ENCODE measurements at regions not wholly inside any gene's neighbourhood (a gene's known extent, or its start where the extent isn't known, plus 50 kb on each side); places are given as distances from the start of the nearest gene placed in this dataset.

DNA sequence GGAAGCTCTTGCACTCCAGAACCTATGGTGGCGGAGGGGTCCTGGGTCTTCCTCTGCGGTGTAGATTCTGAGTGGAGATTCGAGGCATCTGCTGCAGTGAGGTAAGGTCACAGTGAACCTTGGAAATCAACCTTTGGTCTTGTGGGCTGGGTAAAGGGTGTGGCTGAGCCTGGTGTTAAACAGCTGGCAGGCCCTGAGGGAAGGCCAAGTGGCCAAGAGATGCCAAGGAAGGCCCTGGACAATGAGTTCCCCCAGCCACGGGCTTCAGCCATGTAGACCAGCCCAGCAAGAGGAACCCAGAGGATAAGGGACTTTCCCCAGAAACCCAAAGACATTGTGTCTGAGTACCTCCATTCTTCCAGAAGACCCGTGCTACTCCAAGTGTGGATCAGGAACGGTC lies 137.2 kb upstream of the ETS2 start:
- H2AFZ ChIP-seq (replicated peaks), result no peak overlapping the region

DNA sequence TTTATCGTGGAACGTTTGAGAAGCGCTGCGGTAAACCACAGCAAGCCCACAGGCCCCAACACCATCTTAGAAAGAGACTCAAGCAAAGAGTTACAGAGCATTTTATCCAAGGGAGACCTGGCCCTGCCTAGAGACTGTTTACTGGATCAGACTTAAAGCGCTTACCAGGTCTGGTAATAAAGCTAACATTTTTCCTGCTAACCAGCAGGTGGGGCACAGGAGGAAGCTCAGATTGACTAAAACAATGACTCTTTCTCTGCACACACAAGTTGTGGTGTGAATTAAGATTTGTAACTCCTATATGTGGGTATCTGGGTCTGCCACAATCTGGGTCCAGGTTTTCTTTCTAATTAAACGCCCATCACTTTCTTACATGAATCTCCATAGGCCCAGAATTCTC lies 136.5 kb upstream of the ETS2 start:
- Histone ChIP-seq H3K27me3 (peaks cover 1% of the 10 kb centered on the region), H3K4me1 (no peaks in the 10 kb centered on the region), H2AFZ (replicated peaks) (no peak overlapping the region), H3K27ac (no peak overlapping the region), H3F3A (ENCODE audit: low read depth) (no peaks in the 10 kb centered on the region), H3K9me3 (ENCODE audit: low read depth) (no peaks in the 10 kb centered on the region), H3K9ac (no peak overlapping the region), H4K20me1 (ENCODE audit: low read depth) (no peaks in the 10 kb centered on the region), H3K4me2 (no peak overlapping the region), H3K4me3 (no peak overlapping the region), H3K36me3 (no peaks in the 10 kb centered on the region), H3K79me2 (ENCODE audit: low read depth) (no peaks in the 10 kb centered on the region)
- H3K27me3 Mint-ChIP-seq (ENCODE audit: insufficient read depth, low read depth), result peaks cover 11% of the 10 kb centered on the region
- H3K4me1 Mint-ChIP-seq, result peaks cover 2% of the 10 kb centered on the region
- peak; percentile 46 for DNase-seq (ENCODE audit: low spot score)
- H3K27ac Mint-ChIP-seq, result no peak overlapping the region
- no peaks in the 10 kb centered on the region for H3K36me3 Mint-ChIP-seq
- H3K9me3 Mint-ChIP-seq, result no peaks in the 10 kb centered on the region
- H3K4me3 Mint-ChIP-seq, result no peak overlapping the region
- no peak for TF ChIP-seq EZH2phosphoT487 (IDR thresholded peaks at IDR 0.05)
- TF ChIP-seq EZH2 (IDR thresholded peaks at IDR 0.05), result no peak
- TF ChIP-seq, protein P1, sequence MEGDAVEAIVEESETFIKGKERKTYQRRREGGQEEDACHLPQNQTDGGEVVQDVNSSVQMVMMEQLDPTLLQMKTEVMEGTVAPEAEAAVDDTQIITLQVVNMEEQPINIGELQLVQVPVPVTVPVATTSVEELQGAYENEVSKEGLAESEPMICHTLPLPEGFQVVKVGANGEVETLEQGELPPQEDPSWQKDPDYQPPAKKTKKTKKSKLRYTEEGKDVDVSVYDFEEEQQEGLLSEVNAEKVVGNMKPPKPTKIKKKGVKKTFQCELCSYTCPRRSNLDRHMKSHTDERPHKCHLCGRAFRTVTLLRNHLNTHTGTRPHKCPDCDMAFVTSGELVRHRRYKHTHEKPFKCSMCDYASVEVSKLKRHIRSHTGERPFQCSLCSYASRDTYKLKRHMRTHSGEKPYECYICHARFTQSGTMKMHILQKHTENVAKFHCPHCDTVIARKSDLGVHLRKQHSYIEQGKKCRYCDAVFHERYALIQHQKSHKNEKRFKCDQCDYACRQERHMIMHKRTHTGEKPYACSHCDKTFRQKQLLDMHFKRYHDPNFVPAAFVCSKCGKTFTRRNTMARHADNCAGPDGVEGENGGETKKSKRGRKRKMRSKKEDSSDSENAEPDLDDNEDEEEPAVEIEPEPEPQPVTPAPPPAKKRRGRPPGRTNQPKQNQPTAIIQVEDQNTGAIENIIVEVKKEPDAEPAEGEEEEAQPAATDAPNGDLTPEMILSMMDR (IDR thresholded peaks at IDR 0.05), result peak; percentile 58

More for the DNA sequence above, 137.2 kb upstream of the ETS2 start:
- no peak overlapping the region for H3K4me3 ChIP-seq
- no peak overlapping the region for H3K9ac ChIP-seq
- H3K4me3 Mint-ChIP-seq, result no peak overlapping the region
- no peaks in the 10 kb centered on the region for H3K9me3 Mint-ChIP-seq
- H3F3A ChIP-seq (ENCODE audit: low read depth), result no peaks in the 10 kb centered on the region
- no peaks in the 10 kb centered on the region for H4K20me1 ChIP-seq (ENCODE audit: low read depth)
- peaks cover 2% of the 10 kb centered on the region for H3K4me1 Mint-ChIP-seq
- H3K79me2 ChIP-seq (ENCODE audit: low read depth), result no peaks in the 10 kb centered on the region
- no peaks in the 10 kb centered on the region for H3K36me3 Mint-ChIP-seq
- H3K27me3 ChIP-seq, result peaks cover 8% of the 10 kb centered on the region
- H3K27ac ChIP-seq, result no peak overlapping the region
- H3K27me3 Mint-ChIP-seq (ENCODE audit: insufficient read depth, low read depth), result peaks cover 11% of the 10 kb centered on the region
- H3K36me3 ChIP-seq, result no peaks in the 10 kb centered on the region
- H3K9me3 ChIP-seq (ENCODE audit: low read depth), result no peaks in the 10 kb centered on the region
- TF ChIP-seq, protein P1 (IDR thresholded peaks at IDR 0.05), result no peak
- TF ChIP-seq EZH2phosphoT487 (IDR thresholded peaks at IDR 0.05), result no peak
- TF ChIP-seq EZH2 (IDR thresholded peaks at IDR 0.05), result no peak
- H3K4me1 ChIP-seq, result no peaks in the 10 kb centered on the region
- H3K4me2 ChIP-seq, result no peak overlapping the region
- H3K27ac Mint-ChIP-seq, result no peak overlapping the region
- no peak for DNase-seq (ENCODE audit: low spot score)

DNA sequence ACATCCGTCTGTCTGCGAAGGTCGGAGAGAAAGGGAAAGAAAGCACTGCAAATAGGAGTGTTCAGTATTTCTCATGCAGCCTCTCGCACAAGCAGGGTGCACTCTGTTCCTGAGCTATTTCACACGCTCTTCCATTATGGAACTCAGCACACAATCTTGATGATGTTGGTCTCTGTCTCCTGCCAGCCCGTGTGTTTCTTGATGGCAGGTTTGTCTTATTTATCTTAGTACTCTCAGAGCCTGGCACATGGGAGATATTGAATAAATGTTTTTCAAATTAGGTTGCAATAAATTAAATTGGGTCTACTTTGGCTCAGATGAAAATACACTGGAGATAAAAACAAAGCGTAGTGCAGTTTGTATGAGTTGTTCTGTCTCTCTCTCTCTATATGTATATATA lies 134.9 kb upstream of the ETS2 start:
- Histone ChIP-seq H3K4me3 (no peak overlapping the region), H2AFZ (replicated peaks) (no peak overlapping the region), H3K9me3 (ENCODE audit: low read depth) (no peaks in the 10 kb centered on the region), H3K4me1 (no peaks in the 10 kb centered on the region), H3K4me2 (no peak overlapping the region), H3K36me3 (no peaks in the 10 kb centered on the region), H4K20me1 (ENCODE audit: low read depth) (no peaks in the 10 kb centered on the region), H3K79me2 (ENCODE audit: low read depth) (no peaks in the 10 kb centered on the region), H3K27ac (no peak overlapping the region), H3K9ac (no peak overlapping the region), H3K27me3 (no peaks in the 10 kb centered on the region), H3F3A (ENCODE audit: low read depth) (no peaks in the 10 kb centered on the region)
- H3K4me1 Mint-ChIP-seq, result peaks cover 8% of the 10 kb centered on the region
- H3K36me3 Mint-ChIP-seq, result no peaks in the 10 kb centered on the region
- DNase-seq (ENCODE audit: low spot score), result no peak
- no peak overlapping the region for H3K4me3 Mint-ChIP-seq
- TF ChIP-seq EZH2phosphoT487 (IDR thresholded peaks at IDR 0.05), result no peak
- TF ChIP-seq EZH2 (IDR thresholded peaks at IDR 0.05), result no peak
- TF ChIP-seq, protein P1 (IDR thresholded peaks at IDR 0.05), result no peak
- peaks cover 9% of the 10 kb centered on the region for H3K27me3 Mint-ChIP-seq (ENCODE audit: insufficient read depth, low read depth)
- no peak overlapping the region for H3K27ac Mint-ChIP-seq
- H3K9me3 Mint-ChIP-seq, result no peaks in the 10 kb centered on the region
